ENCODE measurements at regions not wholly inside any gene's neighbourhood (a gene's known extent, or its start where the extent isn't known, plus 50 kb on each side); places are given as distances from the start of the nearest gene placed in this dataset.
"Not testable (repeated sequence)": the region's sequence is repeated elsewhere in the genome, so short reads cannot be mapped to it uniquely, and the experiment has no call there.

GRCh38 chr1:121088568-121088967, 95.6 kb downstream of the FAM72B start:
- H3K27me3 ChIP-seq (ENCODE audit: low read depth, low read length); H4K20me1 ChIP-seq (ENCODE audit: insufficient read depth, low read length); H3K9me3 ChIP-seq (ENCODE audit: insufficient read depth, low read length); H3K4me3 ChIP-seq (ENCODE audit: low read length); H3K4me1 ChIP-seq (ENCODE audit: low read length); H3K9ac ChIP-seq (ENCODE audit: low read length); H2AFZ ChIP-seq (ENCODE audit: low read depth, low read length); H3K4me2 ChIP-seq (ENCODE audit: low read length); H3K79me2 ChIP-seq (ENCODE audit: low read length); H3K27ac ChIP-seq (ENCODE audit: low read length); H3K36me3 ChIP-seq (replicated peaks; ENCODE audit: low read depth, low read length): not testable (repeated sequence)

DNA sequence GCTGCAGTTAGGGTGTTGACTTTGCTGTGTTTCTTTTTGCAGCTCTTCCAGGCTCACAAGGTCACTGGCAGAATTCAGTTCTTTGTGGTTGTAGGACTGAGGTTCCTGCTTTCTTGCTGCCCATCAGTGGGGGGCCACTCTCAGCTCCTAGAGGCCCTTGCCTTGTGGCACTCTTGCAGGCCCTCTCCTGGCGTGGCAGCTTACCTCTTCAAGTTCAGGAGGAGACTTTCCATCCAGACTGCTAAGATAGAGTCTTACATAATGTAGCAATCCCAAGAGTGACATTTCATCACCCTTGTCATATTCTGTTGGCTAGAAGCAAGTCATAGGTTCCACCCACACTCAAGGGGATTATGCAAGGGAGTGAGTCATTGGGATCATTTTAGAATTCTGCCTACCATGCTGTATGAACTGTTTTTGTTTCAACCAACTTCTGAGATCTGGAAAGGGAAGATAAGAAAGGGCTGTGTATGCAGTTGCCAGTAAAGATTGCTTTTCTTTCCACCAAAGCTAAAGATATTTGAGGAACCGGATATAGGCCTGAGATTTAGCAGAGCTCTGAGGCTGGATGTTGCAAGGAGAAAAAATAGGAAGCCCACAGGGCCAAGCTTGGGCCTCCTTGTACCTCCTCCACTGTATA, 91.7 kb downstream of the FAM72B start:
- H3K4me1 ChIP-seq (ENCODE audit: low read length); H3K4me2 ChIP-seq (ENCODE audit: low read length); H3K79me2 ChIP-seq (ENCODE audit: low read length); H3K27ac ChIP-seq (ENCODE audit: low read length); H4K20me1 ChIP-seq (ENCODE audit: insufficient read depth, low read length); H2AFZ ChIP-seq (ENCODE audit: low read depth, low read length); H3K4me3 ChIP-seq (ENCODE audit: low read length); H3K27me3 ChIP-seq (ENCODE audit: low read depth, low read length); H3K9me3 ChIP-seq (ENCODE audit: insufficient read depth, low read length); H3K9ac ChIP-seq (ENCODE audit: low read length); H3K36me3 ChIP-seq (replicated peaks; ENCODE audit: low read depth, low read length): not testable (repeated sequence)

DNA sequence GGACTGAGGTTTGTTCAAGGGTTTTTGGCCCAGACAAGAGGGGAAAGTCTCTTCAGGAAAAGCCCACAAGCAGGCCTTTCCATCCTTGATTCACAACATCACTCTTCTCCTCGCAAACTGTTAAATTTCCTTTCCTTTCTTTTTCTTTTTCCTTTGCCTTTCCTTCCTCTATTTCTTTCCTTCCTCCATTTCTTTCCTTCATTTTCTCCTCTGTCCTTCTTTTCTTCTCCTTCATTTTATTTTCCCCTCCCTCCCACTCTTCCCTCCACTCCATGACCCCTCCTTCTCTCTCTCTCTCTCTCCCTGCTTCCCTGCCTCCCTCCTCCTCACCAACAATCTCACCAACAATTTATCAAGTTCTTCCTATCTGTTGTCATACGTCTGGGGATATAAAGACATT, 89.1 kb downstream of the FAM72B start:
- H3K4me1 ChIP-seq (ENCODE audit: low read length); H2AFZ ChIP-seq (ENCODE audit: low read depth, low read length); H3K27me3 ChIP-seq (ENCODE audit: low read depth, low read length); H3K4me2 ChIP-seq (ENCODE audit: low read length); H3K4me3 ChIP-seq (ENCODE audit: low read length); H4K20me1 ChIP-seq (ENCODE audit: insufficient read depth, low read length); H3K9me3 ChIP-seq (ENCODE audit: insufficient read depth, low read length); H3K36me3 ChIP-seq (replicated peaks; ENCODE audit: low read depth, low read length); H3K9ac ChIP-seq (ENCODE audit: low read length); H3K27ac ChIP-seq (ENCODE audit: low read length); H3K79me2 ChIP-seq (ENCODE audit: low read length): not testable (repeated sequence)

GRCh38 chr1:121097127-121097866, 86.8 kb downstream of the FAM72B start:
- H3K4me2 ChIP-seq (ENCODE audit: low read length): peak overlapping the region; percentile 72
- not testable (repeated sequence) for H3K4me1 ChIP-seq (ENCODE audit: low read length); H3K27ac ChIP-seq (ENCODE audit: low read length); H3K27me3 ChIP-seq (ENCODE audit: low read depth, low read length); H4K20me1 ChIP-seq (ENCODE audit: insufficient read depth, low read length); H3K9me3 ChIP-seq (ENCODE audit: insufficient read depth, low read length); H3K36me3 ChIP-seq (replicated peaks; ENCODE audit: low read depth, low read length); H3K79me2 ChIP-seq (ENCODE audit: low read length)
- peak overlapping the region; percentile 76 for H3K4me3 ChIP-seq (ENCODE audit: low read length)
- TF ChIP-seq CTCF (IDR thresholded peaks at IDR 0.05; ENCODE audit: low read depth, low read length): peak; percentile 34
- peak overlapping the region; percentile 17; the same call in 1 of the 2 replicates for H3K9ac ChIP-seq (ENCODE audit: low read length)
- peak overlapping the region; percentile 83; the same call in 1 of the 2 replicates for H2AFZ ChIP-seq (ENCODE audit: low read depth, low read length)

DNA sequence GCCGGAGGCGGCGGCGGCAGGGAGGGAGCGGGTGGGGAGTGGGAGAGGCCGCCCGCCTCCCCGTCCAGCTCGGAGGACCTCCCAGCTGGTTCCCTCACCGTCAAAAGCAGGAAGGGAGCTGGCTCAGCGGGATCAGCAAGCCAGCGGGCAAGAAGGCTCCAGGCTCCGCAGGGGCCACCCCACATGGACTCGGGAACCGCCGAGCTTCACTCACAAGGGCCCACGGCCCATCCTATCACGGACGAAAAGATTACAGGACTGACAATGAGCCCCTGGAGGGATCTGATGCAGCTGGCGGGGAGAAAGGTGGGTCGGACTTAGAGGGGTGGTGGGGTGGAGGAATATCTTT, 86.3 kb downstream of the FAM72B start:
- Histone ChIP-seq H3K4me3 (ENCODE audit: low read length) (peak overlapping the region; percentile 76), H3K4me2 (ENCODE audit: low read length) (peak overlapping the region; percentile 72), H3K9ac (ENCODE audit: low read length) (peak overlapping the region; percentile 17; the same call in 1 of the 2 replicates), H2AFZ (ENCODE audit: low read depth, low read length) (peak overlapping the region; percentile 83; the same call in 1 of the 2 replicates)
- not testable (repeated sequence) for H3K79me2 ChIP-seq (ENCODE audit: low read length); H3K27me3 ChIP-seq (ENCODE audit: low read depth, low read length); H3K4me1 ChIP-seq (ENCODE audit: low read length); H3K9me3 ChIP-seq (ENCODE audit: insufficient read depth, low read length); H4K20me1 ChIP-seq (ENCODE audit: insufficient read depth, low read length); H3K27ac ChIP-seq (ENCODE audit: low read length); H3K36me3 ChIP-seq (replicated peaks; ENCODE audit: low read depth, low read length)

DNA sequence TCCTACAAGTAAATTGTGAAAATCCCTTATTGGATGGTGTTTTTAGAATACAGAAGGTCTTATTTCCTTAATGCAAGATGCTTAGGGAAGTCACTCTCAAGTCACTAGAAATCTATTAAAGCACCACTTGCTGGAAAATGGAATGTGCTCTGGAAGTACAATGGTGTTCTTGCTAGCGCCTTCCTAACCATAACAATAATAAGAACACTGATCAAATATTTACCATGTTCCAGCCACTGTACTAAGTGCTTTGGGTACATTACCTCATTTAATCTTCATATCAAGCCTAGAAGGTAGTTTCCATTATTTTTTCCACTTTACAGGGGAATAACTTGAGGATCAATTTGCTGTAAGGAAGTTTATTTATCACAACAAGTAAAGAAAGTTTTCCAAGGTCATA, 75.1 kb downstream of the FAM72B start:
- H2AFZ ChIP-seq (ENCODE audit: low read depth, low read length); H3K9ac ChIP-seq (ENCODE audit: low read length); H3K4me2 ChIP-seq (ENCODE audit: low read length); H3K4me3 ChIP-seq (ENCODE audit: low read length); H3K79me2 ChIP-seq (ENCODE audit: low read length); H3K4me1 ChIP-seq (ENCODE audit: low read length); H3K9me3 ChIP-seq (ENCODE audit: insufficient read depth, low read length); H3K36me3 ChIP-seq (replicated peaks; ENCODE audit: low read depth, low read length); H3K27ac ChIP-seq (ENCODE audit: low read length); H4K20me1 ChIP-seq (ENCODE audit: insufficient read depth, low read length); H3K27me3 ChIP-seq (ENCODE audit: low read depth, low read length): not testable (repeated sequence)

- not testable (repeated sequence) for H2AFZ ChIP-seq (ENCODE audit: low read depth, low read length); H3K4me1 ChIP-seq (ENCODE audit: low read length); H3K4me3 ChIP-seq (ENCODE audit: low read length); H4K20me1 ChIP-seq (ENCODE audit: insufficient read depth, low read length); H3K79me2 ChIP-seq (ENCODE audit: low read length); H3K9me3 ChIP-seq (ENCODE audit: insufficient read depth, low read length); H3K36me3 ChIP-seq (replicated peaks; ENCODE audit: low read depth, low read length); H3K4me2 ChIP-seq (ENCODE audit: low read length); H3K9ac ChIP-seq (ENCODE audit: low read length); H3K27me3 ChIP-seq (ENCODE audit: low read depth, low read length); H3K27ac ChIP-seq (ENCODE audit: low read length)
These were observed 67.4 kb downstream of the FAM72B start for GRCh38 chr1:121116522-121117297.

GRCh38 chr1:121117298-121117611, 66.9 kb downstream of the FAM72B start:
- H3K4me1 ChIP-seq (ENCODE audit: low read length); H2AFZ ChIP-seq (ENCODE audit: low read depth, low read length); H3K4me2 ChIP-seq (ENCODE audit: low read length); H3K9me3 ChIP-seq (ENCODE audit: insufficient read depth, low read length); H3K4me3 ChIP-seq (ENCODE audit: low read length); H4K20me1 ChIP-seq (ENCODE audit: insufficient read depth, low read length); H3K79me2 ChIP-seq (ENCODE audit: low read length); H3K9ac ChIP-seq (ENCODE audit: low read length); H3K27ac ChIP-seq (ENCODE audit: low read length); H3K36me3 ChIP-seq (replicated peaks; ENCODE audit: low read depth, low read length); H3K27me3 ChIP-seq (ENCODE audit: low read depth, low read length): not testable (repeated sequence)
